BJ (cell line): ENCODE measurements at regions not wholly inside any gene's neighbourhood (a gene's known extent, or its start where the extent isn't known, plus 50 kb on each side); places are given as distances from the start of the nearest gene placed in this dataset.

Experiments used
- CTCF ChIA-PET: fragments of 350-600 bp; formaldehyde crosslinking; extraction: SDS; loops from one replicate; lab custom pipeline; 2021; ENCODE audit warnings: antibody characterized with exemption, inconsistent platforms; lab: Yijun Ruan, JAX
- POLR2A ChIA-PET: fragments of 300-600 bp; sonication (Branson Sonifier 250); formaldehyde crosslinking; extraction: SDS; loops from one replicate; lab custom pipeline; 2021; ENCODE audit warnings: antibody characterized with exemption; lab: Charles Lee
- DNase-seq: peaks from one replicate; pipeline ENCODE4 v3.0.0-alpha.2; 2011; ENCODE audit warnings: low read depth
- H3K27me3 ChIP-seq: 2 replicates; pipeline ENCODE4 v1.6.0; 2011; ENCODE audit warnings: low read length; ENCODE audit not compliant: control insufficient read depth, insufficient read depth
- H3K36me3 ChIP-seq: 2 replicates; pipeline ENCODE4 v1.5.1; 2011; ENCODE audit warnings: low read length; ENCODE audit not compliant: control insufficient read depth, insufficient read depth
- H3K4me3 ChIP-seq: 2 replicates; pipeline ENCODE4 v1.5.1; 2011; ENCODE audit warnings: low read depth, mild to moderate bottlenecking, control low read depth, low read length
- CTCF ChIP-seq: IDR thresholded peaks from 2 replicates; pipeline ENCODE4 v1.5.1; 2011; ENCODE audit warnings: low read depth, mild to moderate bottlenecking, control low read depth, inconsistent platforms, low read length, moderate library complexity; ENCODE audit not compliant: insufficient read depth

- ChIA-PET POLR2A (no interaction called here), CTCF (no interaction called here)
- H3K36me3 ChIP-seq: no peaks in the 10 kb centered on the region; the same call in 1 of the 2 replicates
- no peak overlapping the region for H3K4me3 ChIP-seq
- DNase-seq: no peak
- TF ChIP-seq CTCF: no peak
- no peaks in the 10 kb centered on the region for H3K27me3 ChIP-seq
These were observed 54.2 kb upstream of the OSBPL3 start for GRCh38 chr7:25034136-25034535.

GRCh38 chr7:25032774-25033743, 53.1 kb upstream of the OSBPL3 start:
- TF ChIP-seq CTCF: no peak
- no peak overlapping the region for H3K4me3 ChIP-seq
- no peaks in the 10 kb centered on the region for H3K27me3 ChIP-seq
- DNase-seq: no peak
- POLR2A ChIA-PET: no interaction called here
- CTCF ChIA-PET: interaction anchor here (0.7 to 1.4 kb wide), 2 partner anchors 51 kb away, joined by 3 to 5 read pairs; no protein-coding TSS in a partner anchor
- H3K36me3 ChIP-seq: no peaks in the 10 kb centered on the region; the same call in 1 of the 2 replicates

GRCh38 chr7:25031432-25031831, 51.5 kb upstream of the OSBPL3 start:
- Histone ChIP-seq H3K36me3 (no peaks in the 10 kb centered on the region; the same call in 1 of the 2 replicates), H3K4me3 (no peak overlapping the region), H3K27me3 (no peaks in the 10 kb centered on the region)
- ChIA-PET POLR2A (no interaction called here), CTCF (no interaction called here)
- no peak for DNase-seq
- TF ChIP-seq CTCF: no peak

- ChIA-PET CTCF (no interaction called here), POLR2A (no interaction called here)
- no peak for DNase-seq
- Histone ChIP-seq H3K27me3 (no peaks in the 10 kb centered on the region), H3K4me3 (no peak overlapping the region), H3K36me3 (no peaks in the 10 kb centered on the region; the same call in 1 of the 2 replicates)
- TF ChIP-seq CTCF: no peak
These were observed 51.0 kb upstream of the OSBPL3 start for GRCh38 chr7:25031007-25031406.
